GM23338 (cell line): ENCODE measurements at regions not wholly inside any gene's neighbourhood (a gene's known extent, or its start where the extent isn't known, plus 50 kb on each side); places are given as distances from the start of the nearest gene placed in this dataset.

Experiments used
- ATAC-seq: fragments of 200-7000 bp; cut with Tn5 transposase; 3 replicates; pipeline ENCODE4 v1.9.1; 2020
- DNase-seq: peaks from one replicate; pipeline ENCODE4 v3.0.0-alpha.2; 2015; ENCODE audit warnings: low spot score
- H2AFZ ChIP-seq: fragments of 200-600 bp; sonication (generic); 2 replicates; pipeline ENCODE4 v1.8.0; 2016; ENCODE audit warnings: antibody characterized with exemption, mild to moderate bottlenecking, moderate library complexity
- H3F3A ChIP-seq: fragments of 200-600 bp; sonication (generic); replicated peaks from 2 replicates; pipeline ENCODE4 v1.8.0; 2017; ENCODE audit warnings: antibody characterized with exemption, mixed run types, low read depth
- H3K27ac ChIP-seq: fragments of 200-600 bp; sonication (generic); 2 replicates; pipeline ENCODE4 v1.6.1; 2016; ENCODE audit warnings: low read depth
- H3K27me3 ChIP-seq: fragments of 200-600 bp; sonication (generic); 2 replicates; pipeline ENCODE4 v1.8.0; 2016; ENCODE audit warnings: mild to moderate bottlenecking, mixed run types, moderate library complexity; ENCODE audit not compliant: insufficient read depth
- H3K36me3 ChIP-seq: fragments of 200-600 bp; sonication (generic); 2 replicates; pipeline ENCODE4 v1.8.0; 2016; ENCODE audit warnings: mild to moderate bottlenecking; ENCODE audit not compliant: insufficient read depth
- H3K4me1 ChIP-seq: fragments of 200-600 bp; sonication (generic); 2 replicates; pipeline ENCODE4 v1.8.0; 2016; ENCODE audit warnings: mild to moderate bottlenecking, moderate library complexity; ENCODE audit not compliant: insufficient read depth
- H3K4me2 ChIP-seq: fragments of 200-600 bp; sonication (generic); 2 replicates; pipeline ENCODE4 v1.7.1; 2017; ENCODE audit warnings: mixed run types
- H3K4me3 ChIP-seq: fragments of 200-600 bp; sonication (generic); 2 replicates; pipeline ENCODE4 v1.6.1; 2016; ENCODE audit warnings: mixed run types
- H3K79me2 ChIP-seq: fragments of 200-600 bp; sonication (generic); replicated peaks from 2 replicates; pipeline ENCODE4 v1.8.0; 2017; ENCODE audit warnings: mild to moderate bottlenecking; ENCODE audit not compliant: insufficient read depth
- H3K9me2 ChIP-seq: fragments of 200-600 bp; sonication (generic); 2 replicates; pipeline ENCODE4 v1.8.0; 2017; ENCODE audit not compliant: insufficient read depth
- H4K20me1 ChIP-seq: fragments of 200-600 bp; sonication (generic); replicated peaks from 2 replicates; pipeline ENCODE4 v1.8.0; 2017; ENCODE audit warnings: mild to moderate bottlenecking; ENCODE audit not compliant: insufficient read depth
- H3K27ac Mint-ChIP-seq: 2 replicates; pipeline ENCODE4 v1.8.0; 2020; ENCODE audit warnings: inconsistent platforms, mild to moderate bottlenecking, moderate library complexity, mixed read lengths
- H3K27me3 Mint-ChIP-seq: 3 replicates; pipeline ENCODE4 v1.8.0; 2022; ENCODE audit warnings: low read depth, mild to moderate bottlenecking, moderate library complexity, mixed read lengths, inconsistent platforms; ENCODE audit not compliant: insufficient read depth, poor library complexity
- H3K36me3 Mint-ChIP-seq: 3 replicates; pipeline ENCODE4 v1.8.0; 2021; ENCODE audit warnings: low read depth, mild to moderate bottlenecking, inconsistent platforms, moderate library complexity, mixed read lengths
- H3K4me1 Mint-ChIP-seq: 3 replicates; pipeline ENCODE4 v1.8.0; 2020; ENCODE audit warnings: mild to moderate bottlenecking, inconsistent platforms, mixed read lengths
- H3K4me3 Mint-ChIP-seq: 3 replicates; pipeline ENCODE4 v1.8.0; 2021; ENCODE audit warnings: moderate library complexity, mild to moderate bottlenecking, inconsistent platforms, mixed read lengths
- H3K9me3 Mint-ChIP-seq: 3 replicates; pipeline ENCODE4 v1.8.0; 2020; ENCODE audit warnings: moderate library complexity, mild to moderate bottlenecking, inconsistent platforms, mixed read lengths
- CREB1 ChIP-seq: fragments of 250-450 bp; sonication (Bioruptor Pico); IDR thresholded peaks from 2 replicates; pipeline ENCODE4 v1.5.0; 2020; ENCODE audit warnings: low read depth, mild to moderate bottlenecking, moderate library complexity
- EZH2phosphoT487 ChIP-seq: fragments of 200-600 bp; sonication (generic); IDR thresholded peaks from one replicate; pipeline ENCODE4 v1.8.1; 2018; ENCODE audit warnings: antibody characterized with exemption; ENCODE audit not compliant: unreplicated experiment
- JUNB ChIP-seq: IDR thresholded peaks from one replicate; pipeline ENCODE4 v1.6.1; 2016; ENCODE audit warnings: antibody characterized with exemption; ENCODE audit not compliant: unreplicated experiment
- NANOG ChIP-seq: IDR thresholded peaks from 2 replicates; pipeline ENCODE4 v1.6.1; 2016; ENCODE audit warnings: antibody characterized with exemption, borderline replicate concordance
- REST ChIP-seq: IDR thresholded peaks from one replicate; pipeline ENCODE4 v1.6.1; 2018; ENCODE audit warnings: antibody characterized with exemption; ENCODE audit not compliant: unreplicated experiment
- ZNF331 ChIP-seq: fragments of 250-450 bp; sonication (Bioruptor Pico); IDR thresholded peaks from 2 replicates; pipeline ENCODE4 v1.5.0; 2020; ENCODE audit warnings: low read depth, mild to moderate bottlenecking, moderate library complexity
- TF ChIP-seq, protein P1 (sequence below): fragments of 250-450 bp; sonication (Bioruptor Pico); IDR thresholded peaks from 2 replicates; pipeline ENCODE4 v1.5.0; 2020; ENCODE audit warnings: mild to moderate bottlenecking, moderate library complexity
- TF ChIP-seq, protein P2 (sequence below): IDR thresholded peaks from 2 replicates; pipeline ENCODE4 v1.6.1; 2016; ENCODE audit warnings: antibody characterized with exemption

GRCh38 chr22:22403771-22404170 lies 104.8 kb downstream of the ZNF280B start:
- no peaks in the 10 kb centered on the region for H3K4me1 Mint-ChIP-seq
- no peaks in the 10 kb centered on the region; the same call in 1 of the 2 replicates for H4K20me1 ChIP-seq
- ATAC-seq (peak; percentile 65), DNase-seq (no peak)
- no peak overlapping the region for H3K27ac ChIP-seq
- H2AFZ ChIP-seq = no peak overlapping the region
- no peak for TF ChIP-seq REST
- TF ChIP-seq, protein P1, sequence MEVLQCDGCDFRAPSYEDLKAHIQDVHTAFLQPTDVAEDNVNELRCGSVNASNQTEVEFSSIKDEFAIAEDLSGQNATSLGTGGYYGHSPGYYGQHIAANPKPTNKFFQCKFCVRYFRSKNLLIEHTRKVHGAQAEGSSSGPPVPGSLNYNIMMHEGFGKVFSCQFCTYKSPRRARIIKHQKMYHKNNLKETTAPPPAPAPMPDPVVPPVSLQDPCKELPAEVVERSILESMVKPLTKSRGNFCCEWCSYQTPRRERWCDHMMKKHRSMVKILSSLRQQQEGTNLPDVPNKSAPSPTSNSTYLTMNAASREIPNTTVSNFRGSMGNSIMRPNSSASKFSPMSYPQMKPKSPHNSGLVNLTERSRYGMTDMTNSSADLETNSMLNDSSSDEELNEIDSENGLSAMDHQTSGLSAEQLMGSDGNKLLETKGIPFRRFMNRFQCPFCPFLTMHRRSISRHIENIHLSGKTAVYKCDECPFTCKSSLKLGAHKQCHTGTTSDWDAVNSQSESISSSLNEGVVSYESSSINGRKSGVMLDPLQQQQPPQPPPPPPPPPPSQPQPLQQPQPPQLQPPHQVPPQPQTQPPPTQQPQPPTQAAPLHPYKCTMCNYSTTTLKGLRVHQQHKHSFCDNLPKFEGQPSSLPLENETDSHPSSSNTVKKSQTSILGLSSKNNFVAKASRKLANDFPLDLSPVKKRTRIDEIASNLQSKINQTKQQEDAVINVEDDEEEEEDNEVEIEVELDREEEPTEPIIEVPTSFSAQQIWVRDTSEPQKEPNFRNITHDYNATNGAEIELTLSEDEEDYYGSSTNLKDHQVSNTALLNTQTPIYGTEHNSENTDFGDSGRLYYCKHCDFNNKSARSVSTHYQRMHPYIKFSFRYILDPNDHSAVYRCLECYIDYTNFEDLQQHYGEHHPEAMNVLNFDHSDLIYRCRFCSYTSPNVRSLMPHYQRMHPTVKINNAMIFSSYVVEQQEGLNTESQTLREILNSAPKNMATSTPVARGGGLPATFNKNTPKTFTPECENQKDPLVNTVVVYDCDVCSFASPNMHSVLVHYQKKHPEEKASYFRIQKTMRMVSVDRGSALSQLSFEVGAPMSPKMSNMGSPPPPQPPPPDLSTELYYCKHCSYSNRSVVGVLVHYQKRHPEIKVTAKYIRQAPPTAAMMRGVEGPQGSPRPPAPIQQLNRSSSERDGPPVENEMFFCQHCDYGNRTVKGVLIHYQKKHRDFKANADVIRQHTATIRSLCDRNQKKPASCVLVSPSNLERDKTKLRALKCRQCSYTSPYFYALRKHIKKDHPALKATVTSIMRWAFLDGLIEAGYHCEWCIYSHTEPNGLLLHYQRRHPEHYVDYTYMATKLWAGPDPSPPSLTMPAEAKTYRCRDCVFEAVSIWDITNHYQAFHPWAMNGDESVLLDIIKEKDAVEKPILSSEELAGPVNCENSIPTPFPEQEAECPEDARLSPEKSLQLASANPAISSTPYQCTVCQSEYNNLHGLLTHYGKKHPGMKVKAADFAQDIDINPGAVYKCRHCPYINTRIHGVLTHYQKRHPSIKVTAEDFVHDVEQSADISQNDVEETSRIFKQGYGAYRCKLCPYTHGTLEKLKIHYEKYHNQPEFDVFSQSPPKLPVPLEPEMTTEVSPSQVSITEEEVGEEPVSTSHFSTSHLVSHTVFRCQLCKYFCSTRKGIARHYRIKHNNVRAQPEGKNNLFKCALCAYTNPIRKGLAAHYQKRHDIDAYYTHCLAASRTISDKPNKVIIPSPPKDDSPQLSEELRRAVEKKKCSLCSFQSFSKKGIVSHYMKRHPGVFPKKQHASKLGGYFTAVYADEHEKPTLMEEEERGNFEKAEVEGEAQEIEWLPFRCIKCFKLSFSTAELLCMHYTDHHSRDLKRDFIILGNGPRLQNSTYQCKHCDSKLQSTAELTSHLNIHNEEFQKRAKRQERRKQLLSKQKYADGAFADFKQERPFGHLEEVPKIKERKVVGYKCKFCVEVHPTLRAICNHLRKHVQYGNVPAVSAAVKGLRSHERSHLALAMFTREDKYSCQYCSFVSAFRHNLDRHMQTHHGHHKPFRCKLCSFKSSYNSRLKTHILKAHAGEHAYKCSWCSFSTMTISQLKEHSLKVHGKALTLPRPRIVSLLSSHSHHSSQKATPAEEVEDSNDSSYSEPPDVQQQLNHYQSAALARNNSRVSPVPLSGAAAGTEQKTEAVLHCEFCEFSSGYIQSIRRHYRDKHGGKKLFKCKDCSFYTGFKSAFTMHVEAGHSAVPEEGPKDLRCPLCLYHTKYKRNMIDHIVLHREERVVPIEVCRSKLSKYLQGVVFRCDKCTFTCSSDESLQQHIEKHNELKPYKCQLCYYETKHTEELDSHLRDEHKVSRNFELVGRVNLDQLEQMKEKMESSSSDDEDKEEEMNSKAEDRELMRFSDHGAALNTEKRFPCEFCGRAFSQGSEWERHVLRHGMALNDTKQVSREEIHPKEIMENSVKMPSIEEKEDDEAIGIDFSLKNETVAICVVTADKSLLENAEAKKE (CRISPR knock-in tag) = no peak
- TF ChIP-seq, protein P2, sequence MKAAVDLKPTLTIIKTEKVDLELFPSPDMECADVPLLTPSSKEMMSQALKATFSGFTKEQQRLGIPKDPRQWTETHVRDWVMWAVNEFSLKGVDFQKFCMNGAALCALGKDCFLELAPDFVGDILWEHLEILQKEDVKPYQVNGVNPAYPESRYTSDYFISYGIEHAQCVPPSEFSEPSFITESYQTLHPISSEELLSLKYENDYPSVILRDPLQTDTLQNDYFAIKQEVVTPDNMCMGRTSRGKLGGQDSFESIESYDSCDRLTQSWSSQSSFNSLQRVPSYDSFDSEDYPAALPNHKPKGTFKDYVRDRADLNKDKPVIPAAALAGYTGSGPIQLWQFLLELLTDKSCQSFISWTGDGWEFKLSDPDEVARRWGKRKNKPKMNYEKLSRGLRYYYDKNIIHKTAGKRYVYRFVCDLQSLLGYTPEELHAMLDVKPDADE = no peak
- no peak for TF ChIP-seq JUNB
- no peak for TF ChIP-seq ZNF331
- no peak for TF ChIP-seq NANOG
- no peak for TF ChIP-seq CREB1 (CRISPR knock-in tag)
- no peak for TF ChIP-seq EZH2phosphoT487
- H3F3A ChIP-seq = no peaks in the 10 kb centered on the region
- no peaks in the 10 kb centered on the region for H3K36me3 Mint-ChIP-seq
- no peak overlapping the region for H3K27ac Mint-ChIP-seq
- no peaks in the 10 kb centered on the region for H3K79me2 ChIP-seq
- peaks cover 100% of the 10 kb centered on the region for H3K27me3 ChIP-seq
- H3K9me2 ChIP-seq = no peaks in the 10 kb centered on the region
- no peaks in the 10 kb centered on the region for H3K9me3 Mint-ChIP-seq
- H3K27me3 Mint-ChIP-seq = peaks cover 98% of the 10 kb centered on the region
- no peak overlapping the region for H3K4me2 ChIP-seq
- H3K4me3 ChIP-seq = no peak overlapping the region
- H3K4me1 ChIP-seq = no peaks in the 10 kb centered on the region
- no peaks in the 10 kb centered on the region for H3K36me3 ChIP-seq
- no peak overlapping the region for H3K4me3 Mint-ChIP-seq
